Pancreas (tissue), 10 donors: ENCODE measurements at regions not wholly inside any gene's neighbourhood (a gene's known extent, or its start where the extent isn't known, plus 50 kb on each side); places are given as distances from the start of the nearest gene placed in this dataset.

Experiments
- ATAC-seq, 4 donors: fragments of 200-7000 bp; cut with Tn5 transposase; one replicate each; pipeline versions ENCODE4 v1.8.0 to v1.9.1; 2020; ENCODE audit warnings: mild to moderate bottlenecking in 4 of 4, moderate library complexity in 4 of 4
- DNase-seq, 6 donors: peaks; one replicate each; pipeline ENCODE4 v3.0.0-alpha.2; 2020
- FAIRE-seq: peaks from 2 replicates; lab custom pipeline; 2012; peaks lifted over from hg19 to GRCh38; lab: Jason Lieb, UNC
- H3K27ac ChIP-seq, 4 donors: fragments of 200-600 bp; sonication (generic); 1 replicate in 3 of 4; 2 replicates in 1 of 4; pipeline versions ENCODE4 v1.5.0 to v1.8.0; 2020
- H3K27me3 ChIP-seq, 4 donors: fragments of 200-600 bp; one replicate each; pipeline ENCODE4 v1.8.0; 2021
- H3K36me3 ChIP-seq, 3 donors: fragments of 200-600 bp; sonication (generic) in 1 of 3; one replicate each; pipeline versions ENCODE4 v1.5.0 to v1.8.0; 2020 to 2021
- H3K4me1 ChIP-seq, 3 donors: fragments of 200-600 bp; one replicate each; pipeline ENCODE4 v1.8.0; 2021
- H3K4me3 ChIP-seq, 4 donors: fragments of 200-600 bp; sonication (generic) in 2 of 4; one replicate each; pipeline versions ENCODE4 v1.5.0 to v1.8.0; 2020 to 2021
- H3K9me3 ChIP-seq, 4 donors: fragments of 200-600 bp; one replicate each; pipeline ENCODE4 v1.8.0; 2021
- CTCF ChIP-seq, 4 donors: fragments of 200-600 bp; sonication (generic) in 3 of 4; IDR thresholded peaks; one replicate each; pipeline versions ENCODE4 v1.5.0 to v1.8.0; 2021; ENCODE audit warnings: antibody characterized with exemption in 4 of 4
- WGBS, 2 donors: extraction: QIAGEN DNeasy Blood & Tissue Kit; methylation state at CpG; one replicate each; pipeline ENCODE4 v1.1.7; 2013; 5-methylcytosine and 5-hydroxymethylcytosine counted together
- intact Hi-C, 3 donors: fragments of 100-400 bp; cut with DNase I; formaldehyde crosslinking; loops; one replicate each; pipeline versions ENCODE4 v1.11.1 to v1.14.2; 2022
- donor health status: healthy with polysubstance abuse.
- donor health status: DM: no; HTN: no; CAD: no; lungs with moderate emphysema.
- donor health status: DM: no; HTN: no; CAD: no.
- donor health status: control.
- donor health status: control.
- donor health status: Bipolar disorder and iron deficiency.
- donor health status: DM: yes; HTN: yes; CAD: no.
- donor health status: DM: no; HTN: no; CAD: no.
- donor health status: DM: no; HTN: no; CAD: no.
- donor health status: DM: yes; HTN: yes; CAD: no.

- no peak for FAIRE-seq
- H3K9me3 ChIP-seq, result no peaks in the 10 kb centered on the region
- 61 to 64% methylated on average over 4 of the region's 4 CpGs for WGBS, 2 donors
Observed at GRCh38 chr6:56897789-56898529, 56.9 kb upstream of the BEND6 start.

GRCh38 chr6:56891754-56892153 is 63.2 kb upstream of the BEND6 start:
- 82 to 98% methylated on average over 2 of the region's 2 CpGs for WGBS, 2 donors
- DNase-seq, result no peak
- no peak for TF ChIP-seq CTCF (IDR thresholded peaks at IDR 0.05)

More at GRCh38 chr6:56897789-56898529, 56.9 kb upstream of the BEND6 start:
- Histone ChIP-seq H3K27me3 (no peaks in the 10 kb centered on the region), H3K4me3 (no peak overlapping the region), H3K4me1 (no peaks in the 10 kb centered on the region), H3K36me3 (no peaks in the 10 kb centered on the region), H3K27ac (no peak overlapping the region)
- intact Hi-C loops, result no loop called here
- no peak for TF ChIP-seq CTCF (IDR thresholded peaks at IDR 0.05)
- no peak for ATAC-seq
- DNase-seq, result no peak

GRCh38 chr6:56890683-56891429 is 64.1 kb upstream of the BEND6 start:
- DNase-seq, result no peak
- peak in 1 of 4 donors; percentile 29 for ATAC-seq
- Histone ChIP-seq H3K27ac (no peak overlapping the region), H3K4me3 (no peak overlapping the region), H3K27me3 (no peaks in the 10 kb centered on the region), H3K4me1 (no peaks in the 10 kb centered on the region), H3K9me3 (no peaks in the 10 kb centered on the region), H3K36me3 (no peaks in the 10 kb centered on the region)
- WGBS, 2 donors, result 65 to 76% methylated on average over 8 of the region's 8 CpGs
- intact Hi-C loops, result no loop called here
- TF ChIP-seq CTCF (IDR thresholded peaks at IDR 0.05), result no peak
- FAIRE-seq, result no peak

More at GRCh38 chr6:56891754-56892153, 63.2 kb upstream of the BEND6 start:
- Histone ChIP-seq H3K36me3 (no peaks in the 10 kb centered on the region), H3K9me3 (no peaks in the 10 kb centered on the region), H3K4me3 (no peak overlapping the region), H3K27me3 (no peaks in the 10 kb centered on the region), H3K27ac (no peak overlapping the region), H3K4me1 (no peaks in the 10 kb centered on the region)
- no peak for FAIRE-seq
- ATAC-seq, result no peak
- intact Hi-C loops, result no loop called here

DNA sequence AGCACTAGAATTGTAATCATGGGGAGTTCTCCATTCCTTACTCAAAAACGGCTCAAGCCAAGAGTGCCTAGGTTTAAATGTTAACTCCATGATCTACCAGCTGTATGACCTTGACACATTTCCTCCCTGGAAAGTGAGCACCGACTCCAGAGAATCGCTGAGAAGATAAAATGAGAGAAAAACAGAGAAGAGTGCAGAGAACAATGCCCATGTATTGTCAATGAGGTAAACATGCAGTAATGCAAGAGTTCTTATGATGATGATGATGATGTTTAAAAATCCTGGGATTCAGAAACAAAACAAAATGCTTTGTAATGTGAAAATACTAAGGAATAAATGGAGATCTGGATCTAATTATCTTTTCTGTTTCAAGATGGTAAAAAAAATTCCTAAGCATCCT is 64.8 kb upstream of the BEND6 start:
- no peaks in the 10 kb centered on the region for H3K36me3 ChIP-seq
- intact Hi-C loops, result no loop called here
- H3K4me3 ChIP-seq, result no peak overlapping the region
- DNase-seq, result no peak
- H3K27me3 ChIP-seq, result no peaks in the 10 kb centered on the region
- H3K4me1 ChIP-seq, result no peaks in the 10 kb centered on the region
- FAIRE-seq, result no peak
- no peak for TF ChIP-seq CTCF (IDR thresholded peaks at IDR 0.05)
- no peak overlapping the region for H3K27ac ChIP-seq
- ATAC-seq, result no peak
- 10 to 11% methylated on average over 3 of the region's 3 CpGs for WGBS, 2 donors
- no peaks in the 10 kb centered on the region for H3K9me3 ChIP-seq

- Histone ChIP-seq H3K4me1 (no peaks in the 10 kb centered on the region), H3K9me3 (no peaks in the 10 kb centered on the region), H3K4me3 (no peak overlapping the region), H3K27ac (no peak overlapping the region), H3K27me3 (no peaks in the 10 kb centered on the region), H3K36me3 (no peaks in the 10 kb centered on the region)
- DNase-seq (no peak), ATAC-seq (no peak), FAIRE-seq (no peak)
- TF ChIP-seq CTCF (IDR thresholded peaks at IDR 0.05), result no peak
- intact Hi-C loops, result no loop called here
Observed at GRCh38 chr6:56889492-56889891, 65.4 kb upstream of the BEND6 start.
